ENCODE measurements at regions not wholly inside any gene's neighbourhood (a gene's known extent, or its start where the extent isn't known, plus 50 kb on each side); places are given as distances from the start of the nearest gene placed in this dataset.

DNA sequence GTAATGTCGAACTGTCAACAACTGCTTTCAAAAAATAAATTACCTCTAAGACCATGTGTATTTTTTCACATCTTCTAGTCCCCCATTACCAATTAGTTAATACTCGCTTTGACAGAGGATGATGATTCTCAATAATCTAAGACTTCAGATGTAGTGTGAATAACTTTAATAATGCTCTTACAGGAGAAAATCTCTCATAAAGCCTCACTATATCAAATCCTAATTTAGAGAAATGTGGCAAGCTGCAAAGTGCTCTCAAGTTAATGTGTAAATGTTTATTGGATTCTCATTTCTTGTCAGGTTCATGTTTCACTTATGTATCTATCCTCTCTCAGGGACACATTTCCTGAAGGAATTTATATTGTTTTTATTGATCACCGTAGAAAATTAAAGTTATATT lies 223.9 kb downstream of the CDH7 start:
- DNase-seq (ENCODE audit: missing footprints) (no peak), ATAC-seq (no peak)
- intact Hi-C loops (cut with DNase I) = no loop called here

DNA sequence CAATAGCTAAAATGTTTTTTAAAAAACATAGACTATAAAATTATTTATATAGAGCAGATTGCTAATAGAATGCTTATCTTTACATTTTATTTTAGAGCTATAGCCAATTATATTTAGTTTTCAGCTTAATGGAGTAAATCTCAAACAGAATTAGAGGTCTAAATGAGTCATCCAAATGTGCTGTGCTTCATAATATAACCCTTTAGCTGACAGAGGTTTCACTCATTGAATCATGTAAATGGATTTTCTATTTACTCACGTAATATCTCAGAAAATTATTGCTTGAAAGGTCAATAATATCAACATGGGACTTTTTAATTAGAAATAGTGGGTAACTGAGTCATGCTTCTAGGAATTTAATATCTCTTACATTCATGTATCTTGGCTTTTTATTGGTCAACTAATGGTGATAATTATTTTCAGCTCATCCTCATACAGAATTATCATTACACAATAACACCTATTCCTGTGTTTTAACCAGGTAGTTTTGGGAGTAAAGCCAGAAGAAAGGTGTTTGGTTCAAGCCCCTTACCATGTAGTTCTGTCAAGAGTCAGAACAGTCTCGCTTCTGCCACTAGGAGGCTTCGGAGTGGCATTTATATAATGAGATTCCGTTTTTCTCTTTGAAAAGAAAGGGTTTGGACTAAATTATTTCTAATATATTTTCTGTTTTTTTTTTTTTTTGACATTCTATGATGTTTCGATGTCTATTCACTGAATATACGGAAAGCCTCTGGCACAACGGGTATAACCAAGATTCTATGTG lies 217.6 kb downstream of the CDH7 start:
- intact Hi-C loops (cut with DNase I) = no loop called here
- ATAC-seq (no peak), DNase-seq (ENCODE audit: missing footprints) (no peak)

DNA sequence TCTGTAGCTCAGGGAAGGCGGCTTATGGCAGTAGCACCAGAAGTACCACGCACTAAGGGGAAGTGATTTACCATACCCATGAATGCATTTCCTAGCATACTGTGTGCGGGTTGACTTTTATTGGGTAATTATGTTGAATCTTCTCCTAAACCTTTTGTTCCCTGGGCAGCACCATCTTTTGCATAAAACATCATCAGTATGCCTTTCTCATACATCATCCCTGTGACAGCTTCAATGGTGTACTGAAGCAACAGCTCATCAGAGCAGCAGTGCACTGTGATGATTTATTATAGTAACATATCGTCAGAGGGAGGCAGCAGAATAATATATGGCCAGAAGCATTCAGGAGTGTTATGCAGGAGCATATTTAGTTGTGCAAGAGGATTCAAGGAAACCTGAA lies 204.9 kb downstream of the CDH7 start:
- no peak for DNase-seq (ENCODE audit: missing footprints)
- no peak for ATAC-seq
- intact Hi-C loops (cut with DNase I) = no loop called here

DNA sequence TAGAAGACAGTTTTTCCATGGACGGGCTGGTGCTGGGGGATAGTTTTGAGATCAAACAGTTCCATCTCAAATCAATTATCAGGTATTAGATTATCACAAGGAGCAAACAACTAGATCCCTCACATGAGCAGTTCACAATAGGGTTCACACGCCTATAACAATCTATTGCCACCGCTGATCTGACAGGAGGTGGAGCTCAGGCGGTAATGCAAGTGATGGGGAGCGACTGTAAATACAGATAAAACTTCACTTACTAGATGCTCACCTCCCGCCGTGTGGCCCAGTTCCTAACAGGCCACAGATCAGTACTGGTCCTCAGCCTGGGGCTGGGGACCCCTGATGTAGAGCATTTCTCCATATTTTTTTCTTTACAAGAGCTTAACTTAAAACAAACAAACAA lies 203.6 kb downstream of the CDH7 start:
- intact Hi-C loops (cut with DNase I) = no loop called here
- no peak for DNase-seq (ENCODE audit: missing footprints)
- no peak for ATAC-seq

DNA sequence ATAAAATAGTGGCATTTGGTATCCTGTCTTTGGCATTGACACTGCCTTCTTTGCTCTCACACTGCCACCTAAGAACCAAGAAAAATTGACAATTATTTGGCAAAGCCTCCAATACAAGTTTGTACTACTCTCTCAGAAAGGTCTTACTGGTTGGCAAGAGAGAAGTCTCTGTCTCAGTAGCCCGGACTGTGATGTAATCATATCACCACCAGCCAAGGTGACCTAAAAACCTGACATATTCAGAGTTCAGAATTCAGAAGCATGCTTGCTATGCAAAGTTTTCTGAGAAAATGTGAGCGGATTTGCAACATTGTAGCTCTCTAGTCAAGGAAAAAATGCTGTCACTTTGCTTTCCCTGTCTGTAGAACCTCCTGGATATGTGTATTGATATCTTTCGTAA lies 196.0 kb downstream of the CDH7 start:
- intact Hi-C loops (cut with DNase I) = no loop called here

DNA sequence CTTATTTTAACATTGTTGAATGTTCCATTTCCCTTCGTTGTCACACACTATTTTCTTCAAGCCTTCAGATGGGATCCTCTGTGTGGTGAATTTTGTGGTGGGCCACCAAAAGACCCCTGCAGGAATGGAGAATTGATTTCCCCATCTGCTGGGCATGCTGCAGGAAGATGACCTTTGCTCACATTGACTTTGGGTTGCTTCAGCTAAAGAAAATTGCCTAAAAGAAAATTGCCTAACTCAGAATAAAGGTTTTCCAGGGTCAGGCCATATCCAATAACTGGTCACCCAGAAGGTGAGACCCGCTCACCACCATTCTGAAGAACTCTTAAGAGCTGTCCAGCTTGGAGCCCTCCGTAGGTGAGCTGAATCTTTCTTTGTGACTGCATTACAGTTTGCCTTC lies 192.5 kb downstream of the CDH7 start:
- ATAC-seq (no peak), DNase-seq (ENCODE audit: missing footprints) (no peak)
- intact Hi-C loops (cut with DNase I) = no loop called here

More for the DNA sequence above, 196.0 kb downstream of the CDH7 start:
- ATAC-seq = no peak
- no peak for DNase-seq (ENCODE audit: missing footprints)

DNA sequence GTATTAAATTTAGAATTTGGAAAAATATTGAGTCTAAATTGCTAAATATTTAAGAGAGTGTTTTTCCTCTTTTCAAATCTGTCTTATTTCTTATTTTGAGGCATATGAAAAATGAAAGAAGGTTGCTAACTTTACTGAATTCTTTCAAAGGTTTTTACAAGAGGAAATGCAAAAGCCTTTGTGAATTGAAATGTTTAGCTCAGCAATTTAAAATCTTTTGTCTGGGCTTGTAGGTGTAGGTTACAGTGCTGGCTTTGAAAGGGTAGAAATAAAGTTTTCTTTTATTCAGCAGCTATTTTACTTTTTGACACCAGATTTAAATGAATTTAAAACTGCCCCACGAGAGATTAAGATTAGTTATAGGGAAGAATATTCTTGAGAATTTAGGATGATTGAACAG lies 192.0 kb downstream of the CDH7 start:
- no peak for ATAC-seq
- intact Hi-C loops (cut with DNase I) = no loop called here
- DNase-seq (ENCODE audit: missing footprints) = no peak

DNA sequence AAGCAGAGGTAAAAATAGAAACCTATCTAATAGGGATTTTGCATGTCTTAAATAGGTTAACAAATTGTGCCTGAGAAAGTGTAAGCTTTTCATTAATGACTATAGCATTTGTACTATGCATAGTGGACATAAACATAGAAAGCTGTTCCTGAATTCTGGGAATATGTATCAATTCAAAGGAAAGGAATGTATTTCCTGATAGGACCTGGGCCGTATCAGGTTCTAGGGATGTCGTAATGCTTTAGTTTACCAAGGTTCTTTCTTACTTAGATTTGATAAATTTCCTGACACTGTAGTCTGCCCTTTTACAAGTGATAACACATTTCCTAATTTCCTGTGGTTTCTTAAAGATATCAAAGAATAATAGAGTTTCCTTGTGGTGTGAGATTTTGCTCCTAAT lies 191.3 kb downstream of the CDH7 start:
- ATAC-seq (no peak), DNase-seq (ENCODE audit: missing footprints) (no peak)
- intact Hi-C loops (cut with DNase I) = no loop called here

DNA sequence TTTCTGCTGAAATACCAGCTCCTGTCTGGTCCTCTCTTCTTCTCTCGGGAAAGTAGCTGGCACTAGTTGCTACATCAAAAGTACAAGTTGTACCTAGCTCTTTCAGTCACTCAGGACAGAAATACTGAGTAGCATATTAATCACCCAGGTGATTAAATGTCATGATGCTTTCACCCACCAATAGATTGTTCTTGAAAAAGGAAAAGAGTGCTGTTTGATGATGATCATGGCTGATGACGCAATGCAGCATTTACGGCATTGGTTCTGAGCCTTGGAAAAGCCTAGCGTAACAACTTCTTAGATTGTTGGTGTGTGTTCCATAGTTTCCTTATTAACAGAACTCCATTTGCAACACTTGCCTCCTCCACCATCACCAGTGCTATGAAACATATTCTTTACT lies 190.7 kb downstream of the CDH7 start:
- ATAC-seq = no peak
- intact Hi-C loops (cut with DNase I) = no loop called here

More for the DNA sequence above, 190.7 kb downstream of the CDH7 start:
- DNase-seq (ENCODE audit: missing footprints) = no peak

Measured in Right ventricle myocardium inferior (tissue), 1 donor.